Activated naive CD4-positive, alpha-beta T cell treated with anti-CD3 and anti-CD28 coated beads, Interleukin-2, amount 10 ng/mL, durations not matched to agents 7 days and 5 days (primary cell): ENCODE measurements at regions not wholly inside any gene's neighbourhood (a gene's known extent, or its start where the extent isn't known, plus 50 kb on each side); places are given as distances from the start of the nearest gene placed in this dataset.

ENCODE experiments used
- CTCF ChIA-PET: fragments of 350-600 bp; sonication (Branson Sonifier 250); formaldehyde crosslinking; loops from one replicate; lab custom pipeline; 2021; ENCODE audit warnings: antibody characterized with exemption; lab: Charles Lee
- DNase-seq: peaks from one replicate; pipeline ENCODE4 v3.0.0-alpha.2; 2020
- H3K27ac Mint-ChIP-seq: one replicate; pipeline ENCODE4 v1.8.0; 2021; ENCODE audit warnings: mild to moderate bottlenecking, moderate library complexity, mixed read lengths
- H3K27me3 Mint-ChIP-seq: one replicate; pipeline ENCODE4 v1.8.0; 2021; ENCODE audit warnings: mild to moderate bottlenecking, mixed read lengths
- H3K36me3 Mint-ChIP-seq: one replicate; pipeline ENCODE4 v1.8.0; 2021; ENCODE audit warnings: mixed read lengths
- H3K4me1 Mint-ChIP-seq: one replicate; pipeline ENCODE4 v1.8.0; 2021; ENCODE audit warnings: mixed read lengths
- H3K4me3 Mint-ChIP-seq: one replicate; pipeline ENCODE4 v1.8.0; 2021; ENCODE audit warnings: mild to moderate bottlenecking, moderate library complexity, mixed read lengths
- H3K9me3 Mint-ChIP-seq: one replicate; pipeline ENCODE4 v1.8.0; 2021; ENCODE audit warnings: mixed read lengths

DNA sequence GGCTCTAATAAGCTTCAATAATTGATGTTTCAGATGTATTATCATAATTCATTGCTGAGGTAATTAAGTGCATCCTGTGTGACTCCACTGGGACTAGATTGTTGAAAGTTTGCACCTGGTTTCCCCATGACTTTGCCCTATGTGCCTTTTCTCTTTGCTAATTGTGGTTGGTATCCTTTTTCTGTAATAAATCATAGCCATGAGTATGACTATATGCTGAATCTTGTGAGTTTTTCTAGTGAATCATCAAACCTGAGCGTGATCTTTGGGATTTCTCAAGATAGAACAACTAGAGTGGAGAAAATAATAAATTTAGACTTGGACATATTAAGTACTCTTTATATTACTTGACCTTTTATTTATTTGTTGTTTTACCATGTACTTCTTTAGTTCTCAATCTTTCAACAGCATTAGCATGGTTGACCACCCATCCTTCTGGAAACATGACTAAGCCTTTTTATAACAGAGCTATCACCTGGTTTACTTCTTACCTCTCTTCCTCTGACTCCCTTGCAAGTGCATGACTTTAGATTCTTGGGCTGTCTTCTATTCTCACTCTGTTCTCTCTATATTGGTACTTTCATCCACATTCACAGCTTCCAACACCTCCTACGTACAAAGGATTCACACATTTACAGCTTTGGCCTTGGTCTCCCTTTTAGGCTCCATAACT, 239.6 kb upstream of the TAS2R1 start:
- no peaks in the 10 kb centered on the region for H3K4me1 Mint-ChIP-seq
- no peak for DNase-seq
- H3K27ac Mint-ChIP-seq, result no peak overlapping the region
- peaks cover 31% of the 10 kb centered on the region for H3K9me3 Mint-ChIP-seq
- CTCF ChIA-PET, result interaction anchor here (0.7 kb wide), 1 partner anchor 9 kb away, joined by 3 read pairs; no protein-coding TSS in a partner anchor
- H3K27me3 Mint-ChIP-seq, result no peaks in the 10 kb centered on the region
- no peaks in the 10 kb centered on the region for H3K36me3 Mint-ChIP-seq
- no peak overlapping the region for H3K4me3 Mint-ChIP-seq

DNA sequence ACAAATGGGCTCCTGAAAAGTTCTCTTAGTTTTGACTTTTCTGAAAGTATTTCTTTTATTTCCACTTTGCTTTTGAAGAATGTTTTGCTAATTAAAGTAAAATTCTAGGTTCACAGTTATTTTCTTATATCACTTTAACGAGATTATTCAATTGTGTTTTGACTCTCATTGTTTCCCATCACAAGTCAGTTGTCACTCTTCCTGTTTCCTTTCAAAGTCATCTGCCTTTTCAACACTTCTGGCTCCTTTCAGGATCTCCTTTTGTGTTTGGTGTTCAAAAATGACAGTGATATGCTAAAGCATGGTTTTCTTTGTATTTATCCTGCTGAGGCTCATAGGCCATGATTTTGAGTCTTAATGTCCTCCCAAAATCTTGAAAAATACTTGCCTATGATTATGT, 235.4 kb upstream of the TAS2R1 start:
- Mint-ChIP-seq H3K27me3 (no peaks in the 10 kb centered on the region), H3K4me3 (no peak overlapping the region), H3K9me3 (peaks cover 32% of the 10 kb centered on the region), H3K27ac (no peak overlapping the region), H3K36me3 (no peaks in the 10 kb centered on the region), H3K4me1 (no peaks in the 10 kb centered on the region)
- DNase-seq, result no peak
- CTCF ChIA-PET, result no interaction called here

DNA sequence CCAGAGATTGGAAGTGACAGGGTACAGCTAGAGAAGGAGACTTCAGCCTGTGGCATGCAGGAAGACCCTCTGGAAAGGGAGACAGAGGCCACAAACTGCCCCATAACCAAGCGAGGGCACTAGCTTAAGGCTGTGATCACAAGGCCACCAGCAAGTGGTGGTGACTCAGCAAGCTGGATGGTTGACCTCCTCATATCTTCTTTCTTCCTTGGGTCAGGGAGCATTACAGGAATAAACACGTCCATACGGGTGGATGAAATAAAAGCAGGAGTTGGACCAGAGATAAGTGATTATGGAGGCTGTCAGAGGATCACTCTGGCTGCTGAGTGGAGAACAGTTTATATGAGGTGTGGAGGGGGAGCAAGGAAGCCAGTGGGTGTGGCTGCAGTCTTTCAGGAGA, 234.6 kb upstream of the TAS2R1 start:
- CTCF ChIA-PET, result no interaction called here
- H3K4me1 Mint-ChIP-seq, result no peaks in the 10 kb centered on the region
- DNase-seq, result no peak
- peaks cover 32% of the 10 kb centered on the region for H3K9me3 Mint-ChIP-seq
- H3K27ac Mint-ChIP-seq, result no peak overlapping the region
- no peaks in the 10 kb centered on the region for H3K27me3 Mint-ChIP-seq
- H3K36me3 Mint-ChIP-seq, result no peaks in the 10 kb centered on the region
- H3K4me3 Mint-ChIP-seq, result no peak overlapping the region

DNA sequence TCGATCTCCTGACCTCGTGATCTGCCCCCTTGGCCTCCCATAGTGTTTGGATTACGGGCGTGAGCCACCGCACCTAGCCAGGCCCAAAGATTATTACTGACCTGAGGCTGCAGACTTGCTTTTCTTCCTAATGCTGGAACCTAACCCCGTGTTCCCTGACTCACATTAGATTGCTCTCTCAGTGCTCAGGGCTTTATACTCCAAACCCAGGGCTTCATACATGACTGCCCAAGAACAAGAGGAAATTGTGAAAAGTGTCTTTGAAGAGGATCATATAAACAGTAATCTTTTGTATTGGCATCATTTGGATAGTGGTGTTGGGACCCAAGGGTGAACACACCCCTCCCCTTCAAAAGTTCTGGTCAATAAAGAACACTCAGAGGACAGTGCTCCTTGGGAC, 233.3 kb upstream of the TAS2R1 start:
- CTCF ChIA-PET, result no interaction called here
- no peak overlapping the region for H3K27ac Mint-ChIP-seq

DNA sequence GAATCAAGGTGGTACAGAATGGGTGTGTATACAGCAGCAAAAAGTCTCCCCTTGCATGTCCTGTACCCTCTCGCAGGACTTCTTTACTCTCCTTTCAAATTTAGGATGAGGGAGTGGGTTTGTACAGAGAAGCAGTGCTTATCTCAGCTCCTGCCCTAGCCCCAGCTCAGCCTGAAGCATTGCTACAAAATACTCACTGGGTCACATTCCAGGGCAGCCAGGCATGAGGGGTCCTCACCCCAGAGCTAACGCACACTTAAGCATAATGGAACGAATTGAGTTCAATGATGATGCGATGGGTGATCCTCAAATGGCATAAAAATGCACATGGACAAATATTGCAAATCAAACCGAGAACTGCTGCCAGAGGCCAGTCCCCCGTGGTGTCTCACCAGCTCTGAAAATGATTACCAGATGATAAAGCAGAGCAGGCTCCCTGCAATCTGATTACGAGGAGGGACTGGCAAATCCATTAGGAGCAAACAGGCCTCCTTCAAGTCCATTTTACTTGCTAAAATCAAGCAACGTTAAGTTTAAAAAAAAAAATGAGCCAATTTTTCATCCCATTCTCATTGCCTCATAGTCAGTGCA, 231.6 kb upstream of the TAS2R1 start:
- no peak overlapping the region for H3K4me3 Mint-ChIP-seq
- no peak overlapping the region for H3K27ac Mint-ChIP-seq
- H3K4me1 Mint-ChIP-seq, result no peaks in the 10 kb centered on the region
- no peaks in the 10 kb centered on the region for H3K27me3 Mint-ChIP-seq
- H3K9me3 Mint-ChIP-seq, result peaks cover 15% of the 10 kb centered on the region
- CTCF ChIA-PET, result no interaction called here
- H3K36me3 Mint-ChIP-seq, result no peaks in the 10 kb centered on the region
- no peak for DNase-seq

More for the DNA sequence above, 233.3 kb upstream of the TAS2R1 start:
- Mint-ChIP-seq H3K27me3 (no peaks in the 10 kb centered on the region), H3K4me1 (no peaks in the 10 kb centered on the region), H3K36me3 (no peaks in the 10 kb centered on the region), H3K9me3 (peaks cover 29% of the 10 kb centered on the region), H3K4me3 (no peak overlapping the region)
- no peak for DNase-seq

DNA sequence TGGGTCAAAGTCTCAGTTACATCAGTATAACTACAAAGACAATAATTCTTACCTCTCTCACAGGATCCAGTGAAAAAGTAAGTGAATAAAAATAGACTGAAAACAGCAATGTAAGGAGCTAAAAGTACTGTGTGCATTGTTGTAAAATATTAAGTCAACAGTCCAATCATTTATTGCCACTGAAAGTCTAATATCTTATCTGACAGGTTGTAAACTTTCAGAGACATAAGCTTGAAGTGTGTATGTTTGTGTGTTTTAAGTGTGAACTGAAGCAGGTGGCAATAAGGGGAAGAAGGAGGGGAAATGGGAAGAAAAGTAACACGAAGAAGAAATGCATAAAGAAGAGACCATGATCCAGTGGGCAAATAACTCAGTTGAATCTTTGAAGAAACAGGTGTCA, 229.7 kb upstream of the TAS2R1 start:
- Mint-ChIP-seq H3K4me1 (no peaks in the 10 kb centered on the region), H3K4me3 (no peak overlapping the region), H3K9me3 (peaks cover 3% of the 10 kb centered on the region), H3K36me3 (no peaks in the 10 kb centered on the region), H3K27ac (no peak overlapping the region), H3K27me3 (no peaks in the 10 kb centered on the region)
- CTCF ChIA-PET, result no interaction called here
- DNase-seq, result no peak

DNA sequence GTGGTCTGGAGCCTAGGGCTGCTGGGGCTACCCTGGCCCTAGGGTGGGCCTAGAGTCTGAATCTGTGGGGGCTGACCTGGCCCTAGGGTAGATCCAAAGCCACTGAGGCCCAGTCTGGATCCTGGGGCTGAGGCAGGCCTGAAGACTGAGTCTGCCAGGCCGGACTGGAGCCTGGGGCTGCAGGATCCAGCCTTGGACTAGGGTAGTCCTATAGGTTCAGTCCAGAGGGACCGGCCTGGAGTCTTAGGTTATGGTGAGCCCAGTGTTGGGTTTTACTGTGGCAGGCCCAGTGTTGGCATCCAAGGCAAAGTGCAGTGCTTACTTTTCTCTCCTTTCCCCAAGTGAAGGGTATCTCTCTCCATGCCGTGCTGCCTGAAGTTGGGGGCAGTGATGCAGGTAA, 227.9 kb upstream of the TAS2R1 start:
- no peaks in the 10 kb centered on the region for H3K4me1 Mint-ChIP-seq
- CTCF ChIA-PET, result no interaction called here
- no peak overlapping the region for H3K27ac Mint-ChIP-seq
- H3K27me3 Mint-ChIP-seq, result no peaks in the 10 kb centered on the region
- peaks cover 2% of the 10 kb centered on the region for H3K9me3 Mint-ChIP-seq
- DNase-seq, result no peak
- H3K36me3 Mint-ChIP-seq, result no peaks in the 10 kb centered on the region
- no peak overlapping the region for H3K4me3 Mint-ChIP-seq

DNA sequence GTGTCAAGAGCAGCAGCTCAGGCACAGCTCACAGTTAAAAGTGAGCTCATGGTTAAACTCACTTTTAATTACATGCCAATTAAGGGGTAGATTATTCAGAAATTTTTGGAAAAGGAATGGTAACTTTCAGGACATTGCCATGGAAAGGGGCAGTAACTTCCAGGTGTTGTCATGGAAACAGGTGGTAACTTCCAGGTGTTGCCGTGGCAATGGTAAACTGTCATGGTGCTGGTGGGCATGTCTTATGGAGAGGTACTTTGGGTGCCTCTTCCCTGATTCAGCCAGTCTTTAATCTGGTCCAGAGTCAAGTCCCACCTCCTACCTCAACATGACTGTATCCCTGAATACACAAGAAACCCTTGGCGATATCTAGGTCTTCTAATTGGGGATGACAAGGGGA, 223.2 kb upstream of the TAS2R1 start:
- Mint-ChIP-seq H3K4me3 (no peak overlapping the region), H3K36me3 (no peaks in the 10 kb centered on the region), H3K27me3 (no peaks in the 10 kb centered on the region), H3K9me3 (peaks cover 4% of the 10 kb centered on the region), H3K27ac (no peak overlapping the region), H3K4me1 (no peaks in the 10 kb centered on the region)
- CTCF ChIA-PET, result no interaction called here
- DNase-seq, result no peak

DNA sequence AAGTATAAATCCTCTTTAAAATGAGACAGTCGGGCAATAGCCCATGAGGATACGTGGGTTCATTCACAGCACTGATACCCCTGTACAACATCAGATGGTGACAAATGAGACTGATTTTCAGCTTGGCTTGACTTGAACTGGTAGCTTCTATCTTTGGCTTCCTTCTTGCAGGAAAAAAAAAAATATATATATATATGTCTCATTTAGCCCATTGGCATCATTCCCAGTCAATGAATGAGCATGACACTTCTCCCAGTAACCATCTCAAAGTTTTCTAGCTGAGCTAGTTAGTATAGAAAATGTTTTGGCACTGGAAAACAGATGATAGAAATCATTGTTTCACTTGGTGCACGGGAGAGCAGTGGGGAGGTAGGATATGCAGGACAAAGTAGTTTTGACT, 222.5 kb upstream of the TAS2R1 start:
- H3K27me3 Mint-ChIP-seq, result no peaks in the 10 kb centered on the region
- H3K9me3 Mint-ChIP-seq, result peaks cover 4% of the 10 kb centered on the region
- CTCF ChIA-PET, result no interaction called here
- DNase-seq, result no peak
- no peaks in the 10 kb centered on the region for H3K36me3 Mint-ChIP-seq
- H3K27ac Mint-ChIP-seq, result no peak overlapping the region
- no peak overlapping the region for H3K4me3 Mint-ChIP-seq
- no peaks in the 10 kb centered on the region for H3K4me1 Mint-ChIP-seq

DNA sequence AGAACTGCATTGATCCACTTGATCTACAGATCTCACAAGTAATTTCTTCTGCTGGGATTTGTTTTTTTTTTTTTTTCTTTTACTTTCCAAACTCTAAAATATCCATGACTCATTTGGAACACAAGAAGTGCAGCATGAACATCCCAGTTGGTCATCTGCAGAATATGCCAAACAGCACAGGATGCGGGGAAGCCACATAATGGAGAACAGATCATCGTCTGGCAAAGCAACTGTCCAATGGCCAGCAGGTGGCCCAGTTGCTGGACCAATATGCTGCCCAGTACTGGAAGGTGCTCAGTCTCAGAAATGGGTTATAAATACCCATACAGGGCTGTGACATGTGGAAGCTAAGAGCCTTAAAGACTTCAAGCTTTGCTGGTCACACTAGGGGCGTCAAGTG, 221.3 kb upstream of the TAS2R1 start:
- no peak for DNase-seq
- H3K9me3 Mint-ChIP-seq, result peaks cover 4% of the 10 kb centered on the region
- no peak overlapping the region for H3K27ac Mint-ChIP-seq
- H3K4me1 Mint-ChIP-seq, result no peaks in the 10 kb centered on the region
- no peak overlapping the region for H3K4me3 Mint-ChIP-seq
- H3K36me3 Mint-ChIP-seq, result no peaks in the 10 kb centered on the region
- H3K27me3 Mint-ChIP-seq, result no peaks in the 10 kb centered on the region
- CTCF ChIA-PET, result no interaction called here

DNA sequence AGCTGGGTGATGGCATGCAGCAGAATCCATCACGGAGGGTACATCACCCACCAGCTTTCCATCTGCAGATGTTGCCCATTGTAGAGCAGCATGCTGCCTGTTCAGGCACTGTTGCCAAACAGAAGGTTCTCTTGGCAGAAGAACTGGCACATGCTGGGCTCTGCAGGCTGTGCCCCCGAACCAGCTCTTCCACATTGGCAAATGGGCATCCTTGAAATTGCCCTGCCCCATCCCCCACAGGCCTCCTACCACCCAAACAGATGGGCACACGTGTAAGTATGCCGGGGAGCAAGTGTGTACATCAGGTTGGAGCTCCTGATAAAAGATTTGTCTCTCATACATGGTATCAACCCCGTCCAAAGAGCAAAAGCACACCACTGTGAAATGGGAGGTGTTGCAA, 220.3 kb upstream of the TAS2R1 start:
- Mint-ChIP-seq H3K9me3 (peaks cover 4% of the 10 kb centered on the region), H3K27me3 (no peaks in the 10 kb centered on the region), H3K27ac (no peak overlapping the region), H3K4me1 (no peaks in the 10 kb centered on the region), H3K36me3 (no peaks in the 10 kb centered on the region), H3K4me3 (no peak overlapping the region)
- CTCF ChIA-PET, result no interaction called here
- no peak for DNase-seq

DNA sequence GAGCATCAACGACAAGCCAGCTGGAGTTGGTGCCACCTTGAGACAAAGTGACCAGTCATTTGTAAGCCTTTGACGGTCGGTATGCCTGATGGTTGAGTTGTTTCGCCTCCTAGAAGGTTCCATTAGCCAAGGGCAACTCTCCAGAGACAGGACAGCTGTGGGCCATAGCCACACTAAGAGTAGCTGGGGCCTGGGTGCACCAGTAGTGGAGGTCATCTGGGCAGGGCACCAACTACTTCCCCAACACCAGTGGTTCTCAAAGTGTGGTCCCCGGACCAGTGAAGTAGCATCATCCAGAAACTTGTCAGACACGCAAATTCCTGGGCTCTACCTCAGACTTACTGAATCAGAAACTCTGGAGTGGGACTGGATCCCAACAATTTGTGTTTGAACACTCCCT, 217.5 kb upstream of the TAS2R1 start:
- Mint-ChIP-seq H3K36me3 (no peaks in the 10 kb centered on the region), H3K4me3 (no peak overlapping the region), H3K4me1 (no peaks in the 10 kb centered on the region), H3K27ac (no peak overlapping the region), H3K9me3 (peaks cover 4% of the 10 kb centered on the region), H3K27me3 (no peaks in the 10 kb centered on the region)
- no peak for DNase-seq
- CTCF ChIA-PET, result no interaction called here

DNA sequence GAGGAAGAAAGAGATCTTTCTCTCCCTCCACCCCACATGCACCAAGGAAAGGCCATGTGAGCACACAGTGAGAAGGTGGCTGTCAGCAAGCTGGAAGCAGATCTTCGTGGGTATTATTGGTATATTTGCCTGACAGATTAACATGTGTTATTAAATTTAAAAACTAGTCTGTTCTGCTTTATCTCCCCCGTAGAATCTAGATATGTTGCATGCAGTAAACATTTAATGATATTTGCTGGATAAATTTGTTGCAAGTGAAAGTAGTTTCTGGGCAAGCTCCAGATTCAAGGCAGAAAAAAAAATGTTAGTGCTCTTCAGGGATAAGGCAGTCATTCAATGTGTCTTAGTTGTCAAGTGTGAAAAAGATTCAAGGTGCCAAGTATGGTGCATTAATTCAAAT, 215.0 kb upstream of the TAS2R1 start:
- no peaks in the 10 kb centered on the region for H3K36me3 Mint-ChIP-seq
- no peak for DNase-seq
- H3K4me3 Mint-ChIP-seq, result no peak overlapping the region
- peaks cover 4% of the 10 kb centered on the region for H3K9me3 Mint-ChIP-seq
- no peaks in the 10 kb centered on the region for H3K27me3 Mint-ChIP-seq
- CTCF ChIA-PET, result no interaction called here
- no peak overlapping the region for H3K27ac Mint-ChIP-seq
- no peaks in the 10 kb centered on the region for H3K4me1 Mint-ChIP-seq

DNA sequence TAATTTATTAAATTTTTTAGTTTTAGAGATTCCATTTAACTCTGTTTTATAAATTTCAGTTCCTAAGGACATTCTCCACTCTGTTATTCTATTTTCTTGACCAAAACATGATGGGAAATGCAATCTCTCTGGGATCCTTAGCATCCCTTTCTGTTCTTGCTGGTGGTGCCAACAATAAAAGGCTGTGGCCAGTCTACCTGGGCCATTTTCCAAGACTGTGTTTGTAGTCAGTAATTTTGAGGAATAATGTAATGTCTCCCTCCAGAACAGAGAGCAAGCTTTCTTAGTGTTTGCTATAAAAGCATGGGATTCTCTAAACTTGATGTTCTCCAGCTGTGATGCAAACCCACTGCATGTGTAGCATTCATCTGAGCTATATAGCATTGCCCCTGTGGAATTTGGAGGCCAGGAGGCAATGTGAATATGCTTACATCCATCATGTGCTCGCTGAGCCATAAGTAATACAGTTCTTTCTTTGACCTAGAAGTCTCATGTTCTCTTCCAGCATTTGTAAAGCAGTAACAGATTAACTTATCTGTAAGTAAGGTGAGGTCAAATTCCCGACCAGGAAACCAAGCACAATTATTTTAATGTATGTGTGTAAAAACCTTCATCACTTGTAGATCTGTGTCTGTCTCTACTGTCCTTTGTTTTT, 211.5 kb upstream of the TAS2R1 start:
- H3K4me3 Mint-ChIP-seq, result no peak overlapping the region
- H3K27ac Mint-ChIP-seq, result no peak overlapping the region
- H3K27me3 Mint-ChIP-seq, result no peaks in the 10 kb centered on the region
- peaks cover 1% of the 10 kb centered on the region for H3K9me3 Mint-ChIP-seq
- H3K4me1 Mint-ChIP-seq, result no peaks in the 10 kb centered on the region
- DNase-seq, result no peak
- CTCF ChIA-PET, result no interaction called here
- H3K36me3 Mint-ChIP-seq, result no peaks in the 10 kb centered on the region

DNA sequence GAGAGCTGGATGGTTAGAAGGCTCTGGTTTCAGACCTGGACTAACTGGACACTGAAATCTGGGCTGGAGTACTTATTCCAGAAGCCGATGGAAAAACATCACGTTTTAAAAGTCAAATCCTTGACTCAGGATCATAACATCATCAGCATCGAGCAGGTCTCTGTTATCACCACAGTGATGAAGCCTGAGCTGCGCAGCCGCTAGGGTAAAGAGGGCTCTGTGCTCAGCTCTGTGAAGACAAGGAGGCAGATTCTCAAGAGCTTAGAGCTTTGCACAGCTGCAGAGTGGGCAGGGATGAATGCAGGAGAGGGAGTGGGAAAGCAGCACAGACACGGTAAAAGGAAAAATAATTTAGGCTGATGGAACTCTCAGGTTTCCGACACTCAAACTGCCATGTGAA, 208.8 kb upstream of the TAS2R1 start:
- Mint-ChIP-seq H3K9me3 (peaks cover 1% of the 10 kb centered on the region), H3K36me3 (no peaks in the 10 kb centered on the region), H3K27ac (no peak overlapping the region), H3K4me3 (no peak overlapping the region), H3K4me1 (no peaks in the 10 kb centered on the region), H3K27me3 (no peaks in the 10 kb centered on the region)
- CTCF ChIA-PET, result no interaction called here
- DNase-seq, result no peak
